Ovary (tissue), 3 donors: ENCODE measurements at regions not wholly inside any gene's neighbourhood (a gene's known extent, or its start where the extent isn't known, plus 50 kb on each side); places are given as distances from the start of the nearest gene placed in this dataset.
"Not testable (repeated sequence)": the region's sequence is repeated elsewhere in the genome, so short reads cannot be mapped to it uniquely, and the experiment has no call there.

Source experiments
- POLR2A ChIP-seq: fragments of 450-650 bp; IDR thresholded peaks from one replicate; pipeline ENCODE4 v1.6.1; 2017; ENCODE audit warnings: antibody characterized with exemption, mild to moderate bottlenecking, moderate library complexity
- TF ChIP-seq, protein P1 (sequence below), 3 donors: fragments of 450-650 bp in 2 of 3; fragments of 200-600 bp in 1 of 3; IDR thresholded peaks; one replicate each; pipeline versions ENCODE4 v1.5.1 to v1.8.0; 2016 to 2022; ENCODE audit warnings: antibody characterized with exemption in 3 of 3, mild to moderate bottlenecking in 1 of 3
- donor health status: DM: no; HTN: no; CAD: no.

DNA sequence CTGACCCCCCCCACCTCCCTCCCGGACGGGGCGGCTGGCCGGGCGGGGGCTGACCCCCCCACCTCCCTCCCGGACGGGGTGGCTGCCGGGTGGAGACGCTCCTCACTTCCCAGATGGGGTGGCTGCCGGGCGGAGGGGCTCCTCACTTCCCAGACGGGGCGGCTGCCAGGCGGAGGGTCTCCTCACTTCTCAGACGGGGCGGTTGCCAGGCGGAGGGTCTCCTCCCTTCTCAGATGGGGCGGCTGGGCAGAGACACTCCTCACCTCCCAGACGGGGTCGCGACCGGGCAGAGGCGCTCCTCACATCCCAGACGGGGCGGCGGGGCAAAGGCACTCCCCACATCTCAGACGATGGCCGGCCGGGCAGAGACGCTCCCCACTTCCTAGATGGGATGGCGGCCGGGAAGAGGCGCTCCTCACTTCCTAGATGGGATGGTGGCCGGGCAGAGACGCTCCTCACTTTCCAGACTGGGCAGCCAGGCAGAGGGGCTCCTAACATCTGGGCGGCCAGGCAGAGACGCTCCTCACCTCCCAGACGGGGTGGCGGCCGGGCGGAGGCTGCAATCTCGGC, 597.6 kb downstream of the ZEB2 start:
- TF ChIP-seq, protein P1, sequence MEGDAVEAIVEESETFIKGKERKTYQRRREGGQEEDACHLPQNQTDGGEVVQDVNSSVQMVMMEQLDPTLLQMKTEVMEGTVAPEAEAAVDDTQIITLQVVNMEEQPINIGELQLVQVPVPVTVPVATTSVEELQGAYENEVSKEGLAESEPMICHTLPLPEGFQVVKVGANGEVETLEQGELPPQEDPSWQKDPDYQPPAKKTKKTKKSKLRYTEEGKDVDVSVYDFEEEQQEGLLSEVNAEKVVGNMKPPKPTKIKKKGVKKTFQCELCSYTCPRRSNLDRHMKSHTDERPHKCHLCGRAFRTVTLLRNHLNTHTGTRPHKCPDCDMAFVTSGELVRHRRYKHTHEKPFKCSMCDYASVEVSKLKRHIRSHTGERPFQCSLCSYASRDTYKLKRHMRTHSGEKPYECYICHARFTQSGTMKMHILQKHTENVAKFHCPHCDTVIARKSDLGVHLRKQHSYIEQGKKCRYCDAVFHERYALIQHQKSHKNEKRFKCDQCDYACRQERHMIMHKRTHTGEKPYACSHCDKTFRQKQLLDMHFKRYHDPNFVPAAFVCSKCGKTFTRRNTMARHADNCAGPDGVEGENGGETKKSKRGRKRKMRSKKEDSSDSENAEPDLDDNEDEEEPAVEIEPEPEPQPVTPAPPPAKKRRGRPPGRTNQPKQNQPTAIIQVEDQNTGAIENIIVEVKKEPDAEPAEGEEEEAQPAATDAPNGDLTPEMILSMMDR (IDR thresholded peaks at IDR 0.05), result not testable (repeated sequence)
- not testable (repeated sequence) for TF ChIP-seq POLR2A
